ENCODE measurements at regions not wholly inside any gene's neighbourhood (a gene's known extent, or its start where the extent isn't known, plus 50 kb on each side); places are given as distances from the start of the nearest gene placed in this dataset.
"Not testable (repeated sequence)": the region's sequence is repeated elsewhere in the genome, so short reads cannot be mapped to it uniquely, and the experiment has no call there.

- DNase-seq (ENCODE audit: low read depth), result no peak
These were observed 304.2 kb downstream of the RAB38 start for GRCh38 chr11:87871056-87871455.

DNA sequence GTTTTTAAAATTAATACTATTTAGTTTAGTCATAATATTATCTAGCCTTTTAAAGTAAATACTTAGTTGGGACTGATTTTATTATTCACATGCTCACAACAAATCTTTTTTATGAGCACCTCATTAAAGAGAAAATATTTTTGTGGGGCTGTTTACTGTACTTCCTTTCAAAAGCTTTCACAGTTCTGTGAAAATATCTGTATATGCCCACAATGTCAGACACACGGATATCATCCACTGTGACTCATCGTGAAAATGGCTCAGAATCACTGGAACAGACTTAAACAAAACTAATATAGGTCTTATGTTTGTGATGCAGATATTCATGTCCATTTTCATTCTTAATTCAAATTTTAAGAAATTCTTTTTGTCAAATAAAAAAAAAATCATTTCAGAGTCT, 305.2 kb downstream of the RAB38 start:
- DNase-seq (ENCODE audit: low read depth), result no peak

DNA sequence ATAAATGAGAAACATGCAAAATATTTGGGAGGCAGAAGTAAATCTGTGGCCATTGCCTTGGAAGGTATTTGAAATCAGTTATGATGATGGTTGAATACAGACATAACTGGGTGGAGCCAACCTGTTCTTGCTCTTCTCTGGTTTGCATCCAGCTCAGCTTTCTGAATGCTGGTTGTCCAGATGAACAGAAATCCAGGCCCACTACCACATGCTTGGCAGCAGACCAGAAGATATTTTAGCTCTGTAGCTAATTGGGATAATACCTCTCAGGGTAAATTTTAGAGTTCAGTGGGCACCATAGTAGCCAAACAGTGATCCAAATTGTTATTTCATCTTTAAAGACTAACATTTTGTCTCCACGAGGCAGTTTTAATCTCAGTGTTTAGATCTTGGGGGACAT, 308.3 kb downstream of the RAB38 start:
- no peak for DNase-seq (ENCODE audit: low read depth)

- DNase-seq (ENCODE audit: low read depth), result no peak
These were observed 314.2 kb downstream of the RAB38 start for GRCh38 chr11:87861030-87861429.

DNA sequence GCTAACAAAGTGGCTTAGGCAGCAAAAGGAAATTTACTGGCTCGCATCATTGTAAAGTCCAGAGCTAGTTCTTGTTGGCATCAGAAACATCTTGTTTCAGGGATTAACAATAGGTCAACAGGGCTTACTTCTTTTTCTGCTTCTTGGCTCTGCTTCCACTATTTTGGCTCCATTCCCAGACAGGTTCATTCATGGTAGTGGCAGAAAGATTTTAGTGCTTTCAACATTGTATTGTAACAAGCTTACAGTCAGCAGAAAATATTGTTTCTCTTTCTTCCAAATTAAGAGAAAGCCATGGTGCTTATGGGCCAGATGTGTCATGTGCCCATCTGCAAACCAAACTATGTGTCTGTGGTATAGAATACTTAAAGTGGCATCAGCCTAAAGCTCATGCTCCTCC, 315.6 kb downstream of the RAB38 start:
- no peak for DNase-seq (ENCODE audit: low read depth)

DNA sequence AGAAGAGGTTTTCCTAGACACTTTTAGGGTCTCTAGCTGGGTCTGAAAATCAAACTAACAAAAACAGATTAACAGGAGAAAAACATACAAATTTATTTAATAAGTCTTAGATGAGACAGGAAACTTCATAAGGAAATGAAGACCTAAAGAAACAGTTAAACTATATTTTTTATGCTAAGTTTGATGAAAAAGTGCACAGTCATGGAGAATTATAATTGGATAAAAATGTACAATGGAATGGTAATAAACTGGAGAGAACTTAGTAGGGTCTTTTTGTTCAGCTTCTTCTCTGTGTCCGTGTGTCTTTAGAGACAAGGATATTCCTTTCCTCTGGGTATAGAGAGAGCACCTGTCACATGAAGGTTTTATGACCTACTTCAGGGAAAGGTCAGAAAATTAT, 323.4 kb downstream of the RAB38 start:
- DNase-seq (ENCODE audit: low read depth), result no peak

GRCh38 chr11:87851234-87851633, 324.0 kb downstream of the RAB38 start:
- DNase-seq (ENCODE audit: low read depth), result no peak

GRCh38 chr11:87849216-87849615, 326.0 kb downstream of the RAB38 start:
- no peak for DNase-seq (ENCODE audit: low read depth)

- DNase-seq (ENCODE audit: low read depth), result no peak
These were observed 334.5 kb downstream of the RAB38 start for GRCh38 chr11:87840786-87841185.

DNA sequence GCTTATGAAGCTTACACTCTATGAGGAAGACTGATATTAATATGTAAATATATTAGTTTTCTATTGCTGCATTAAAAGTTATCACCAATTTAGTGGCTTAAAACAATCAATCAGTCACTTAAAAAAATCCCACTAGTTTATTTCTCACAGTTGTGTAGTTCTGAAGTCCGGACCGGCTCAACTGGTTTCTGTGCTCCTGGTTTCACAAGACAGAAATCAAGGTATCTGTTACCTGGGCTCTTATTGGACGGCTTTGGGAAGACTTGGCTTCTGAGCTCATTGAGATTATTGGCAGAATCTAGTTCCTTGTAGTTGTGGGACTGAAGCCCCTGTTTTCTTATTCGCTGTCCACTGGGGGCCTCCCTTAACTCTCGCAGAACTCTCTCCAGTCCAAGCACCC, 343.0 kb downstream of the RAB38 start:
- no peak for DNase-seq (ENCODE audit: low read depth)

DNA sequence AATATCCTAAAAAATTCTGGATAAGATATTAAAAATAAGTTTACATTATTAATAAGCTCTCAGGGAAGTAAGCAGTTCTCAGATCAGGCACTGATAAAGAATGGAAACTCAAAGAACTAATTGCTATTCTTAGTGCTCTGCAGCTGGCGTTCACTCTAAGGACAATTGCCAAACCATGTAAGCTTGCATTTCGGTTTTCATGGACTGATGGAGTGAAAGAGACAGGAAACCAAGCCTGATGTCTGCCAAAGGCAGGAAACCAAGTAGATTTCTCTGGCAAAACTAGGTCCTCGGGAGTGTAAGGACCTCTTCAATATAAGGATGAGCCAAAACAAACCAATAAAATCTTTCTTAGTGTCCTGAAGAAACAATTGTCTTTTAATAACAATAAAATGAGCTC, 355.2 kb downstream of the RAB38 start:
- no peak for DNase-seq (ENCODE audit: low read depth)

DNA sequence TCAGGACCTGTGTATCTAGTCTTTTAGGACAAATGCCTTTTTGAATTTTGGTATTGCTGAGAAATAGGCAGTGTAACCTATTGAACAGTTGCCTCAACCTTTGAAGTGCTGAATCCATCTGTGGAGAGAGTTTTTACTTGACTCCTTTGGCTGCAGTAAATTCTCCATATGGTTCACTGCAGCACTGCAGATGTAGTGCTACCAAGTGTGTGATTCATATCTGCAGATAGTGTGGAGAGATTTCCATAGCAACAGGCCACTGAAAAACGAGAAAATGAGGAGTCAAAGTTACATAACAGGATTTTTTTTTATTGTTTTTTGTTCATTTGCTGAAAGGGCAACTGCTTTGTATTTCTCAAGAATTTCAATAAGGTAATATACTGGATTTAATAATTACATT, 356.1 kb downstream of the RAB38 start:
- DNase-seq (ENCODE audit: low read depth), result no peak

DNA sequence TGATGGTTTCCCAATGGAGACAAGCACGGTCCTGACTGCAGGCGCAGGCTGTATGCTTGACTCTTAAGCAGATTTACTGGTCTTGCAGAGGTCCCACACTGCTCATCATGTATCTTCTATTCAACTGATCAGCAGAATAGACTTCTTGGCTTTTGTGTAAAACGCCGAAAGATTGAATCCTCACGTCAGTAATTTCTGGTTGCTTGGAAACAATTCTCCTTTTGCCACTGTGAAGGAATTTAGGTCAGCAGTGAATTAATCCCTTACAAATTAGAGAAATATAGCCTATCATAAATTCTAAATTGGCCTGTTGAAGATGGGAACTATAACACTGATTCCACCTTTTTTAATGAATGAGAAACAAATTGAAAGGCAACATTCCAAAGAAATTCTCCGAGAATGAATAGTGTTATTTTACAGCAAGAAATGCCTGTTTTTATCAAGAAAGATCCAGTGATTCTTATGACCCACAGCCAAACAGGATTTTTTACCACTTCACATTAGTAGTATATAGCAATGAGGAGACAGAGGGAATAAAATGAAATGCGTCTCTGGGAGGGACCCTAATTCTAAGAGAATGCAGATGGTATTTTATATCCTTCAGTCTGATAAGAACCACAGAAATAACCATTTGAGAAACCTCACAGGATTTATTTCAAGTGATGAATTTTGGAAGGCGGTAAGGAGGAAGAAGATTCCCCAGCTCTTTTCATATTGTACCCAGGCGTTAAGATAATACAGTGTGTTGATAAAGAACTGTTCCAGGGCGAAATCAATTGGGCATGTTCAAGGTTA, 362.5 kb downstream of the RAB38 start:
- no peak for DNase-seq (ENCODE audit: low read depth)

GRCh38 chr11:87810486-87810885, 364.8 kb downstream of the RAB38 start:
- no peak for DNase-seq (ENCODE audit: low read depth)

DNA sequence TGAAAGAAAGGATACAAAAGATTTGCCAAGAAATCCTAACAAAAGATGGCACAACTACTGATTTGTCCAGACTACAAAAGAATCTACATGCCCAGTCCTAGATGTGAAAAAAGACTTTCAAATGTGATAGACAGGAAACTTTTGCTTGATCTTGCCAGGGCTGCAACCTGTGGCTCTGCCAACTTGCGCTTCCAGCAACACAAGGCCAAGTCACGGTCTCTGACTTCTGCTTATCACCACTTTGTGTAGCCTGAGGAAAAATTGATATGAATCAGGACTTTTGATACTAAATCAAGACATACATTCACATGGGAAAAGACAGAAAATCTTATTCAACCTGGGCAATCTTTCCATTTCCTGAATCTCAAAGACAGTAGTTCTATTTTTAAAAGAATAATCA, 366.0 kb downstream of the RAB38 start:
- DNase-seq (ENCODE audit: low read depth), result no peak

DNA sequence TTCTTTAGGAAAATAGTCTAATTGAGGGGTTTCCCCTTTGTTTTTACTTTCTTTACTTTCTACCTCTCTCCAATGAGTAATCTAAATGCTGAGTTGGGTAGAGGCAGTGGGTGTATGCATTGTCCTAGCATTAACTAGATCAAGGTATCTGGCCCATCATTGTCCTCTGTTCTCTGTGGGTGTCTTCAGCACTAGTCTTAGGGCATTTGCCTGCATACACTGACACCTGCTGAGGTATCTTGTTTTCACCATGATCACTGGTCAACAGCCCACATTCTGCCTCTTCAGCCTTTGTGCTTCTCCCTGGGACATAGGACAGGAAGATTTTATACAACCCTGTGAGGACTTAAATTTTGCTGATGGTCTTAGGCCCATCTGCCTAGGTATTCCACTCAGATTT, 371.1 kb downstream of the RAB38 start:
- DNase-seq (ENCODE audit: low read depth), result no peak

GRCh38 chr11:87803748-87804147, 371.5 kb downstream of the RAB38 start:
- no peak for DNase-seq (ENCODE audit: low read depth)

DNA sequence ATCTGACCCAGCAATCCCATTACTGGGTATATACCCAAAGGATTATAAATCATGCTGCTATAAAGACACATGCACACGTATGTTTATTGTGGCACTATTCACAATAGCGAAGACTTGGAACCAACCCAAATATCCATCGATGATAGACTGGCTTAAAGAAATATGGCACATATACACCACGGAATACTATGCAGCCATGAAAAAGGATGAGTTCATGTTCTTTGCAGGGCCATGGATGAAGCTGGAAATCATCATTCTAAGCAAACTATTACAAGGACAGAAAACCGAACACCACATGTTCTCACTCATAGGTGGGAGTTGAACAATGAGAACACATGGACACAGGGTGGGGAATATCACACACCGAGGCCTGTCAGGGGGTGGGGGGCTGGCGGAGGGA, 390.4 kb downstream of the RAB38 start:
- DNase-seq (ENCODE audit: low read depth), result not testable (repeated sequence)

- no peak for DNase-seq (ENCODE audit: low read depth)
These were observed 395.2 kb downstream of the RAB38 start for GRCh38 chr11:87780068-87780413.

GRCh38 chr11:87779276-87780067, 395.8 kb downstream of the RAB38 start:
- no peak for DNase-seq (ENCODE audit: low read depth)

DNA sequence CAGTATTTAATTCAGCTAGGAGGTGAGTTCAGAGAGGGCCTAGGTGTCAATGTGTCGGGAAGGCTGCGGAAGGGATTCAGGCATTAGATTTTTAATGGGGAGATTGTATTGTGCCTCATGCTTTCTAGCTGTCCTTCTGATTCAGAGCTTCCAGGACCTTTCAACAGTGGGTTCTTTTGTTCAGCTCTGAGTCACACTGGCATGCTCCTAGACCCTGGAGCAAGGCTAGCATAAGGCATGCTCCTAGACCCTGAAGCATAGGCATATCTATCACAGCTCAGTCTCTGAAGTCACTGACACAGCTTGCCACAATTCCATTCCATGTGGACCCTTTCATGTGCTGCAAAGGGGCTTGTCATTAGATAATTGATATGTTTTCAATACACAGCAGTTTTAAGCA, 396.9 kb downstream of the RAB38 start:
- DNase-seq (ENCODE audit: low read depth), result no peak

DNA sequence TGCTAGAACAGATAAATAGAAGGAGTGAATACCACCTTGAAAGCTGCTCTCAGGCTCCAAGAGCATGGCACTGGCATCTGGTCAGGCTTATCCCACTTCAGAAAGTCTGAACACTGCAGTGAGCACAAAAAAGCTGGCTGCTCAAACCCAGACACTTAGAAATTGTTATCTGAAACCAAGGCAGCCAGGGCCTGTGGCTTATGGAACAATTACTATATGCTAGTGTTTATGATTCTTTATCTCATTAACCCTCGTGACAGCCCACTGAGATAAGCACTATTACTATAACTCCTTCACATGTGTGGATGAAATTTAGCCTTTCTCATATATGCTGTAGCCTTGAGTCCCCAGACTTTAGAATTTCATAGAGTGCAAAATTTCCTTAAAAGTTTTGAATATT, 400.2 kb downstream of the RAB38 start:
- no peak for DNase-seq (ENCODE audit: low read depth)

DNA sequence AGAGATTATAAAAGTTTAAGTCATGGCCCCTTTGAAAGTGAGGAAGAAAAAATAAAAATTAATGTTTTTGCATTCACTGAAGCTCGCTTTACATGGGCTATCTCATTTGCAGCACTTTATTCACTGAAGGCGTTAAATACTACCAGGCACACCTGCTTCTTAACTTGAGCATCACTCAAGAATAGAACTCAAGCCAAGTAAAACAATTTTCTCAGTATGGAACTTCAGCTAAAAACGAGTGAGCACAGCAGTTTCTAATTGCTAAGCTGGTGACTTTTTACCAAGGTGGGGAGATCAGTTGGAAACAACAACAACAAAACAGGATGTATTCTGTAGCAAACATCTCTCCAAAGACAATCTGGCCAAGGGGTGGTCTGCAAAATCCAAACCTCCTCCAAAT, 405.6 kb downstream of the RAB38 start:
- DNase-seq (ENCODE audit: low read depth), result no peak

- no peak for DNase-seq (ENCODE audit: low read depth)
These were observed 407.6 kb downstream of the RAB38 start for GRCh38 chr11:87767615-87768014.
